ENCODE measurements at regions not wholly inside any gene's neighbourhood (a gene's known extent, or its start where the extent isn't known, plus 50 kb on each side); places are given as distances from the start of the nearest gene placed in this dataset.

GRCh38 chr1:71252900-71253299 is 172.1 kb upstream of the ZRANB2 start:
- H3K4me2 ChIP-seq (ENCODE audit: low read depth, low read length, poor library complexity, severe bottlenecking) = no peak overlapping the region
- H2AFZ ChIP-seq (ENCODE audit: low read length) = no peak overlapping the region
- no peaks in the 10 kb centered on the region for H3K79me2 ChIP-seq (ENCODE audit: low read length)
- H3K27me3 ChIP-seq (ENCODE audit: low read length) = no peaks in the 10 kb centered on the region
- H3K9me3 ChIP-seq (ENCODE audit: low read length) = no peaks in the 10 kb centered on the region
- no peaks in the 10 kb centered on the region for H3K4me1 ChIP-seq (ENCODE audit: low read length)
- no peaks in the 10 kb centered on the region for H3K36me3 ChIP-seq (ENCODE audit: insufficient read depth, low read length)
- H3K27ac ChIP-seq (ENCODE audit: low read length) = no peak overlapping the region
- H3K9me2 ChIP-seq (replicated peaks; ENCODE audit: insufficient read depth, low read length) = no peaks in the 10 kb centered on the region
- H4K20me1 ChIP-seq (ENCODE audit: insufficient read depth, low read depth, low read length) = no peaks in the 10 kb centered on the region
- H3K4me3 ChIP-seq (ENCODE audit: low read length) = no peak overlapping the region
- no peak for DNase-seq
- no peak overlapping the region for H3K9ac ChIP-seq (ENCODE audit: low read length)

- Histone ChIP-seq H3K9me3 (ENCODE audit: low read length) (no peaks in the 10 kb centered on the region; the same call in 1 of the 2 replicates), H3K4me1 (ENCODE audit: low read length) (no peaks in the 10 kb centered on the region), H3K27me3 (ENCODE audit: low read length) (no peaks in the 10 kb centered on the region), H3K4me3 (ENCODE audit: low read length) (no peak overlapping the region), H3K9me2 (replicated peaks; ENCODE audit: insufficient read depth, low read length) (0 out of 2 replicates have a peak, but pooled peaks cover 5% of the 10 kb centered on the region), H3K36me3 (ENCODE audit: insufficient read depth, low read length) (no peaks in the 10 kb centered on the region), H3K27ac (ENCODE audit: low read length) (no peak overlapping the region), H3K4me2 (ENCODE audit: low read depth, low read length, poor library complexity, severe bottlenecking) (no peak overlapping the region), H2AFZ (ENCODE audit: low read length) (no peak overlapping the region), H4K20me1 (ENCODE audit: insufficient read depth, low read depth, low read length) (no peaks in the 10 kb centered on the region), H3K9ac (ENCODE audit: low read length) (no peak overlapping the region), H3K79me2 (ENCODE audit: low read length) (no peaks in the 10 kb centered on the region)
- DNase-seq = no peak
Measured at GRCh38 chr1:71245246-71245645, 164.4 kb upstream of the ZRANB2 start.

DNA sequence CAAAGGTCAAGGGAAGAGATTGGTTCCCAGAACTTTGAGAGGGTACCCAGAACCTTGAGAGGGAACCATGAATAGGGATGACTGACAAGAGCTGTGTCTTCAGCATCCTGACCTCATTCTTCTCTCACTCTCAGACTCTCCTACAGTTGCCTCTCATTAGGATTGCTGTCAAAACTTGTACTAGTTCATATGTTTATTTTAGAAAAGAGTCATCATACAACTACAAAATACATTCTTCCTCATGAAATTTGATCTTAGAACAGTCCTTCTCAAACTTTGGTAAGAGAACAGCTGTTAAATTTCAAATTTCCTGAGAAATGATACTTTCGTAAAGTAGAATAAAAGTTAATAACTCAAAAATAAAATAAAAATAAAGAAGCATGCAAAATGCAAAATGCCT is 161.4 kb upstream of the ZRANB2 start:
- 0 out of 2 replicates have a peak, but pooled peaks cover 5% of the 10 kb centered on the region for H3K9me2 ChIP-seq (replicated peaks; ENCODE audit: insufficient read depth, low read length)
- H4K20me1 ChIP-seq (ENCODE audit: insufficient read depth, low read depth, low read length) = no peaks in the 10 kb centered on the region
- H3K4me1 ChIP-seq (ENCODE audit: low read length) = no peaks in the 10 kb centered on the region
- H3K36me3 ChIP-seq (ENCODE audit: insufficient read depth, low read length) = no peaks in the 10 kb centered on the region
- no peak for DNase-seq
- no peak overlapping the region for H3K27ac ChIP-seq (ENCODE audit: low read length)
- no peak overlapping the region for H3K4me3 ChIP-seq (ENCODE audit: low read length)
- no peak overlapping the region for H3K9ac ChIP-seq (ENCODE audit: low read length)
- no peaks in the 10 kb centered on the region for H3K79me2 ChIP-seq (ENCODE audit: low read length)
- H3K27me3 ChIP-seq (ENCODE audit: low read length) = no peaks in the 10 kb centered on the region
- no peaks in the 10 kb centered on the region; the same call in 1 of the 2 replicates for H3K9me3 ChIP-seq (ENCODE audit: low read length)
- no peak overlapping the region for H2AFZ ChIP-seq (ENCODE audit: low read length)
- no peak overlapping the region for H3K4me2 ChIP-seq (ENCODE audit: low read depth, low read length, poor library complexity, severe bottlenecking)

DNA sequence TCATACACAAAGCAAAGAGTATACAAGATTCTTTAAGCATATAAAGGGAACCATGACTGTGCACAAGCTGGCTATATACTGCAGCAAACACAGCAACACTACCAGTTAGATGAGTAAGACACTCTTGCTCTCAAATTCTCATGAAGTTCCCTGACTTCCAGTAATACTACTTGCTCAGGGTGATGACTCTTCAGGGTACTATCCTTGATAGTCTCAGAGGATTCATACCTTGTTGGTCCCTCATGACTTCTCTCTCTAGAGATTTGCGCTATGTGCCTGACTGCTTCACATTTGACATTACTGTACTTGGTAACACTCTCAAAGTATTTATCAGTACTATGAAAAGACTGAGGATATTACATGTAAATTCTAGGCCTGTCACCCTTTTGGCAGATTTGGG is 159.8 kb upstream of the ZRANB2 start:
- Histone ChIP-seq H3K36me3 (ENCODE audit: insufficient read depth, low read length) (no peaks in the 10 kb centered on the region), H3K4me2 (ENCODE audit: low read depth, low read length, poor library complexity, severe bottlenecking) (no peak overlapping the region), H3K9me3 (ENCODE audit: low read length) (no peaks in the 10 kb centered on the region; the same call in 1 of the 2 replicates), H4K20me1 (ENCODE audit: insufficient read depth, low read depth, low read length) (no peaks in the 10 kb centered on the region), H3K27me3 (ENCODE audit: low read length) (no peaks in the 10 kb centered on the region), H3K27ac (ENCODE audit: low read length) (no peak overlapping the region), H3K9ac (ENCODE audit: low read length) (no peak overlapping the region), H3K9me2 (replicated peaks; ENCODE audit: insufficient read depth, low read length) (0 out of 2 replicates have a peak, but pooled peaks cover 5% of the 10 kb centered on the region), H3K4me3 (ENCODE audit: low read length) (no peak overlapping the region), H2AFZ (ENCODE audit: low read length) (no peak overlapping the region), H3K79me2 (ENCODE audit: low read length) (no peaks in the 10 kb centered on the region), H3K4me1 (ENCODE audit: low read length) (no peaks in the 10 kb centered on the region)
- no peak for DNase-seq

DNA sequence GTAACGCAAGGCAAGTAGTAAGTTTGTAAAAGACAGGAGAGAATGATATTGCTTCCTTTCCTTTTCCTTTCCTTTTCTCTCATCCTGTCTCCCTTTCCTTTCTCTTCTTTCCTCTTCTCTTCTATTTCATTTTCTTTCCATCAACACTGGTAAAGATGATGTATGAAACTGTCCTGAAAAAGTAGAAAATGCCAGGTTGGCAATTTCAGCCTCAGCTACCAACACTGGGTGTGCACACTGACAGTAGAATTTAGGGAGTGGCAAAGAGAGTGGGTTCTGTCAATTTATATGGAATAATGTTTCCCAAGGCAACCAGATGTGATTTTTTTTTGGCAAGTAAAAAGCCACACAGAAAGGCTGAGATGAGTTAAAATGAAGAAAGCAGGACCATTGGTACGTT is 155.7 kb upstream of the ZRANB2 start:
- Histone ChIP-seq H3K36me3 (ENCODE audit: insufficient read depth, low read length) (no peaks in the 10 kb centered on the region), H3K9ac (ENCODE audit: low read length) (no peak overlapping the region), H3K27me3 (ENCODE audit: low read length) (no peaks in the 10 kb centered on the region), H3K9me3 (ENCODE audit: low read length) (no peaks in the 10 kb centered on the region), H3K9me2 (replicated peaks; ENCODE audit: insufficient read depth, low read length) (no peaks in the 10 kb centered on the region), H3K79me2 (ENCODE audit: low read length) (no peaks in the 10 kb centered on the region), H3K4me2 (ENCODE audit: low read depth, low read length, poor library complexity, severe bottlenecking) (no peak overlapping the region), H3K4me1 (ENCODE audit: low read length) (no peaks in the 10 kb centered on the region), H3K4me3 (ENCODE audit: low read length) (no peak overlapping the region), H3K27ac (ENCODE audit: low read length) (no peak overlapping the region), H4K20me1 (ENCODE audit: insufficient read depth, low read depth, low read length) (no peaks in the 10 kb centered on the region), H2AFZ (ENCODE audit: low read length) (no peak overlapping the region)
- no peak for DNase-seq

- DNase-seq = no peak
- Histone ChIP-seq H3K9ac (ENCODE audit: low read length) (no peak overlapping the region), H3K36me3 (ENCODE audit: insufficient read depth, low read length) (no peaks in the 10 kb centered on the region), H3K27ac (ENCODE audit: low read length) (no peak overlapping the region), H3K9me2 (replicated peaks; ENCODE audit: insufficient read depth, low read length) (no peaks in the 10 kb centered on the region), H2AFZ (ENCODE audit: low read length) (no peak overlapping the region), H3K4me3 (ENCODE audit: low read length) (no peak overlapping the region), H3K79me2 (ENCODE audit: low read length) (no peaks in the 10 kb centered on the region), H3K27me3 (ENCODE audit: low read length) (no peaks in the 10 kb centered on the region), H3K9me3 (ENCODE audit: low read length) (no peaks in the 10 kb centered on the region; the same call in 1 of the 2 replicates), H4K20me1 (ENCODE audit: insufficient read depth, low read depth, low read length) (no peaks in the 10 kb centered on the region), H3K4me1 (ENCODE audit: low read length) (no peaks in the 10 kb centered on the region), H3K4me2 (ENCODE audit: low read depth, low read length, poor library complexity, severe bottlenecking) (no peak overlapping the region)
Measured at GRCh38 chr1:71233645-71234044, 152.8 kb upstream of the ZRANB2 start.

DNA sequence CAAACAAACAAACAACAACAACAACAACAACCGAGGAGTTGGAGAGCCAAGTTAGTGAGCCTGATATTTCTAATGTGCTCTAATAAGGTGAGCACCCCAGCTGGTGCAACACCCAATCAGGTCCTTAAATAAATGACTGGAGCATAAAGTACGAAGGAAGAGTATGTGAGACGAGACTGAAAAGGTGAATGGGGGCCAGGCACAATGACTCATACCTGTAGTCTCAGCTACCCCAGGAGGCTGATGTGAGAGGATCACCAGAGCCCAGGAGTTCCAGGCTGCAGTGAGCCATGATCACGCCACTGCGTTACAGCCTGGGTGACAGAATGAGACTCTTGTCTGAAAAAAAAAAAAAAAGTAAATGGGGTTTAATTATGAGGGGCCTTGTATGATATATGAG is 152.0 kb upstream of the ZRANB2 start:
- Histone ChIP-seq H3K9me2 (replicated peaks; ENCODE audit: insufficient read depth, low read length) (no peaks in the 10 kb centered on the region), H3K27me3 (ENCODE audit: low read length) (no peaks in the 10 kb centered on the region), H4K20me1 (ENCODE audit: insufficient read depth, low read depth, low read length) (no peaks in the 10 kb centered on the region), H2AFZ (ENCODE audit: low read length) (no peak overlapping the region), H3K4me3 (ENCODE audit: low read length) (no peak overlapping the region), H3K9ac (ENCODE audit: low read length) (no peak overlapping the region), H3K4me1 (ENCODE audit: low read length) (no peaks in the 10 kb centered on the region), H3K36me3 (ENCODE audit: insufficient read depth, low read length) (no peaks in the 10 kb centered on the region), H3K4me2 (ENCODE audit: low read depth, low read length, poor library complexity, severe bottlenecking) (no peak overlapping the region), H3K27ac (ENCODE audit: low read length) (no peak overlapping the region), H3K79me2 (ENCODE audit: low read length) (no peaks in the 10 kb centered on the region), H3K9me3 (ENCODE audit: low read length) (no peaks in the 10 kb centered on the region; the same call in 1 of the 2 replicates)
- no peak for DNase-seq

GRCh38 chr1:71232166-71232763 is 151.4 kb upstream of the ZRANB2 start:
- Histone ChIP-seq H3K27ac (ENCODE audit: low read length) (no peak overlapping the region), H3K9me3 (ENCODE audit: low read length) (no peaks in the 10 kb centered on the region; the same call in 1 of the 2 replicates), H3K4me2 (ENCODE audit: low read depth, low read length, poor library complexity, severe bottlenecking) (no peak overlapping the region), H3K9me2 (replicated peaks; ENCODE audit: insufficient read depth, low read length) (no peaks in the 10 kb centered on the region), H3K4me1 (ENCODE audit: low read length) (no peaks in the 10 kb centered on the region), H3K36me3 (ENCODE audit: insufficient read depth, low read length) (no peaks in the 10 kb centered on the region), H3K4me3 (ENCODE audit: low read length) (no peak overlapping the region), H3K79me2 (ENCODE audit: low read length) (no peaks in the 10 kb centered on the region), H2AFZ (ENCODE audit: low read length) (no peak overlapping the region), H3K9ac (ENCODE audit: low read length) (no peak overlapping the region), H3K27me3 (ENCODE audit: low read length) (no peaks in the 10 kb centered on the region), H4K20me1 (ENCODE audit: insufficient read depth, low read depth, low read length) (no peaks in the 10 kb centered on the region)
- no peak for DNase-seq
